ENCODE measurements at regions not wholly inside any gene's neighbourhood (a gene's known extent, or its start where the extent isn't known, plus 50 kb on each side); places are given as distances from the start of the nearest gene placed in this dataset.

DNA sequence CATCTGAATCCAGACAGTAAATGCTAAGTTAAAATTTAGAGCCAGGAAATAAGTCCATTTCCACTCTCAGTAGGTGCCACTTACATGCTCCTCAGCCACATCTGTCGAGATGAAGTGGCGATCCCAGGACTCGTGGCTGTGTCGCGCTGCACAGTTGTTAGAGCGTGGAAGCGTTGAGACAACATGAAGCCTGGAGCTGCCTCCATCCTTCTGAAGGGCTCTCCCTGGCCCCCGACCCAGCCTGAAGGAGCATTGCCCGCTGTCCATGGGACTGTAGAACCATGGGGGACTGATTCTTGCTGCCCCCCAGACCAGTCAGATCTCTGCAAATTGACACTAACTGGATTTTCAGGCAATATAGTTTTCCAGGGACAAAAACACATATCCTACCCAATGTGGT is 58.9 kb downstream of the IRX1 start:
- in situ Hi-C loops (cut with HindIII; ENCODE audit: low sequenced_read_pairs), result no loop called here
- H3K4me3 ChIP-seq (ENCODE audit: low read depth, low read length), result no peak overlapping the region
- DNase-seq (ENCODE audit: low read depth, low spot score), result no peak
- TF ChIP-seq, protein P1, sequence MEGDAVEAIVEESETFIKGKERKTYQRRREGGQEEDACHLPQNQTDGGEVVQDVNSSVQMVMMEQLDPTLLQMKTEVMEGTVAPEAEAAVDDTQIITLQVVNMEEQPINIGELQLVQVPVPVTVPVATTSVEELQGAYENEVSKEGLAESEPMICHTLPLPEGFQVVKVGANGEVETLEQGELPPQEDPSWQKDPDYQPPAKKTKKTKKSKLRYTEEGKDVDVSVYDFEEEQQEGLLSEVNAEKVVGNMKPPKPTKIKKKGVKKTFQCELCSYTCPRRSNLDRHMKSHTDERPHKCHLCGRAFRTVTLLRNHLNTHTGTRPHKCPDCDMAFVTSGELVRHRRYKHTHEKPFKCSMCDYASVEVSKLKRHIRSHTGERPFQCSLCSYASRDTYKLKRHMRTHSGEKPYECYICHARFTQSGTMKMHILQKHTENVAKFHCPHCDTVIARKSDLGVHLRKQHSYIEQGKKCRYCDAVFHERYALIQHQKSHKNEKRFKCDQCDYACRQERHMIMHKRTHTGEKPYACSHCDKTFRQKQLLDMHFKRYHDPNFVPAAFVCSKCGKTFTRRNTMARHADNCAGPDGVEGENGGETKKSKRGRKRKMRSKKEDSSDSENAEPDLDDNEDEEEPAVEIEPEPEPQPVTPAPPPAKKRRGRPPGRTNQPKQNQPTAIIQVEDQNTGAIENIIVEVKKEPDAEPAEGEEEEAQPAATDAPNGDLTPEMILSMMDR (IDR thresholded peaks at IDR 0.05; ENCODE audit: low read depth, low read length), result no peak

DNA sequence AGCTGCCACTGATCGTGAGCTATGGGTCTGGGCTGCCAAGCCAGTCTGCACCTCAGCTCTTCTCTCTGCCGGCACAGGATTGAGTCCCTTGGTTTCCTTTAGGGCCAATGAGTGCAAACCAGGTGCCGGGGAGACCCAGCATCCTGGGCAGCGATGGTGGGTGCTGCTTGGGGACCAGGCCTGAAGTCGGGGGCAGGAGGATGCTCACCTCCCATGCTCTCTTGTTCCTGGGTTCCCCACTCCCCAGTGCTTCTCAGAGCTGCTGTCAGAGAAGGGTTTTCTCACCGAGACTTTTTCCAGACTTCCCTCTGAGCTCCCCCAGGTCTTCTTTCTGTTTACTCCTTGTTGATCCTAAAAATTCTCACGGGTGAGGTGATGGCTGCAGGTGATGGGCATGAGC is 61.2 kb downstream of the IRX1 start:
- no peak for DNase-seq (ENCODE audit: low read depth, low spot score)
- in situ Hi-C loops (cut with HindIII; ENCODE audit: low sequenced_read_pairs), result no loop called here
- no peak overlapping the region for H3K4me3 ChIP-seq (ENCODE audit: low read depth, low read length)
- TF ChIP-seq, protein P1 (IDR thresholded peaks at IDR 0.05; ENCODE audit: low read depth, low read length), result no peak

DNA sequence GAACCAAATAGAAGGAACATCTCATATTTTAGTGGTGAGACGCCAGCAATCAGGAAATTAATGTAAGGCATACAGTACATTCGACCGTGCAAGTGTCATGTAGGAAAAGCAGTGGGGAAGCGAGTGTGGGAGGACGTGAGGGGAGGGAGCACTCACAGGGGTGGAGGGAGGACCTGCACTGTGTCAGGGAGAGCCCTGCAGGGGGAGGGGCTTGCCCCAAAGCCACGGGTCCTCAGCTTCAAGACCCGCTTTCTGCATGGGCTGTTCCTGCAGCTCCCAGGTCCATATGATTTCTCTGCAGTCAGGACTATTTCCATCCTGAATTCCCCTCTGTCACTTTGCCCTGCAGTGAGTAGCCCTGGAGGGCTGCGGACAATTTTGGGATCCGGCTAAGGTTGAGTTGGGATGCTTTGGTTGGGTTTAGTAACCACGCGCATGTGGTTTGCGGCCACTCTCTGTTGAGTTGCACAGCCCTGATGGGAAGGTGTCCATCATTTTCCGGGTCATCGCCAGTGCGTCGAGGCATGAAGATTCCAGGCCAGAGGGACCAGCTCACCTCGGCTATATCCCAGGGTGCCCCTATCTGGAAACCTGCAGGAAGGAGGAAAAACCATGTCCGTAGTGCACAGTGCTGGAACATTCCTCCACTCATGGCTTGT is 61.9 kb downstream of the IRX1 start:
- no peak for DNase-seq (ENCODE audit: low read depth, low spot score)
- no peak overlapping the region for H3K4me3 ChIP-seq (ENCODE audit: low read depth, low read length)
- in situ Hi-C loops (cut with HindIII; ENCODE audit: low sequenced_read_pairs), result no loop called here
- TF ChIP-seq, protein P1 (IDR thresholded peaks at IDR 0.05; ENCODE audit: low read depth, low read length), result no peak

DNA sequence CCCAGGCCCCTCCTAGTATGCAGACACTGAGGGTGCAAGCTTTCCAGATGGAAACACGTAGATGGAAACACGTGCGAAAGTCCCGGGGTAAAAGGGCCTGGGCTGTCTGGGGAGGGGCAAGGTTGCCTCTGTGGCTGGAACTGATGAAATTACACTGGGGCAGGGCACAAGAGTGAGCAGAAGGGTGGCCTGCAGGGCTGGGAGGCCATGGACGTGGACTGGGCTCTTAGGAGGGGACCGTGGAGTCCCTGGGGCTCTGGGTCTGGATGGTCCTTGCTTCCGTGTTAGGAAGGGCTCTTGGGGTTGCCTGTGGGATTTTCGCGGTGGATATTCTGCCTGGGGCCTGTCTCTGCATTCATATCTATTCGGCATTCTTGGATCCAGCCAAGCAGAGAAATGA is 63.3 kb downstream of the IRX1 start:
- TF ChIP-seq, protein P1 (IDR thresholded peaks at IDR 0.05; ENCODE audit: low read depth, low read length), result no peak
- in situ Hi-C loops (cut with HindIII; ENCODE audit: low sequenced_read_pairs), result no loop called here
- no peak overlapping the region for H3K4me3 ChIP-seq (ENCODE audit: low read depth, low read length)
- no peak for DNase-seq (ENCODE audit: low read depth, low spot score)

DNA sequence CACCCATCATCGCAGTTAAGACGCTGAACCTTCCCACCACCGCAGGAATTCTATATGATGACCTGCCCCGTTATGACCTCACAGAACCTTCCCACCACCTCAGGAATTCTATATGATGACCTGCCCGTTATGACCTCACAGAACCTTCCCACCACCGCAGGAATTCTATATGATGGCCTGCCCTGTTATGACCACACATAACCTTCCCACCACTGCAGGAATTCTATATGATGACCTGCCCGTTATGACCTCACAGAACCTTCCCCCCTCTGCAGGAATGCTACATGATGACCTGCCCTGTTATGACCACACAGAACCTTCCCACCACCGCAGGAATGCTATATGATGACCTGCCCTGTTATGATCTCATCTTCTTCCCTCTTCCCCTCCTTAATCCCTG is 64.3 kb downstream of the IRX1 start:
- no peak for DNase-seq (ENCODE audit: low read depth, low spot score)
- in situ Hi-C loops (cut with HindIII; ENCODE audit: low sequenced_read_pairs), result no loop called here
- TF ChIP-seq, protein P1 (IDR thresholded peaks at IDR 0.05; ENCODE audit: low read depth, low read length), result no peak
- H3K4me3 ChIP-seq (ENCODE audit: low read depth, low read length), result no peak overlapping the region

DNA sequence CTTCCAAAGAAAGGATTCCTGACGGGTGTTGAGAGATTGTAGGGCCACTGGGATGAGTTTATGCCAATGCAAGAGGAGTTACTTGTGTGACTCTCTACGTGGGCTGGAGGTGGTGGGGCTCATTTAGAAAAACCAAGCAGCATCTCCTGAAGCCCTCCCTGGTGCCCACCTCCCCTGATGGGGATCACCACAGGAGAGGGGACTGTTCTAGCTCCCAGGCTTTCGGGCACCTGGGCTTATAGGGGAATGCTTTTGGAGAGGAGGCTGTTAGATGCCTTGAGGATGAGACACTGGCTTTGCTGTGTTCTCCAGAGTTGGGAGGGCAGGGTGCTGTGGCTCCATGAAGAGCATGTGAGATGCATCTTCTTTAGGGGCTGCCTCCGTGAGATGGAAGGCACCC is 65.0 kb downstream of the IRX1 start:
- DNase-seq (ENCODE audit: low read depth, low spot score), result no peak
- no peak overlapping the region for H3K4me3 ChIP-seq (ENCODE audit: low read depth, low read length)
- TF ChIP-seq, protein P1 (IDR thresholded peaks at IDR 0.05; ENCODE audit: low read depth, low read length), result no peak
- in situ Hi-C loops (cut with HindIII; ENCODE audit: low sequenced_read_pairs), result no loop called here

Data from astrocyte of the spinal cord (primary cell).